ENCODE measurements at regions not wholly inside any gene's neighbourhood (a gene's known extent, or its start where the extent isn't known, plus 50 kb on each side); places are given as distances from the start of the nearest gene placed in this dataset.

- no peak overlapping the region for H3K4ac ChIP-seq (replicated peaks; ENCODE audit: insufficient read length, low read depth, low read length)
- POLR2A ChIA-PET (ENCODE audit: partially characterized antibody), result no interaction called here
- no peak overlapping the region for H2BK120ac ChIP-seq (replicated peaks; ENCODE audit: low read depth, low read length)
- no peak overlapping the region for H3K23ac ChIP-seq (ENCODE audit: insufficient read length)
- no peak overlapping the region for H2AK5ac ChIP-seq (ENCODE audit: low read depth, low read length)
- H3K23me2 ChIP-seq (ENCODE audit: low read depth, low read length), result no peaks in the 10 kb centered on the region
- no peaks in the 10 kb centered on the region for H3K79me2 ChIP-seq (ENCODE audit: control insufficient read depth in 1 of 2, insufficient read depth in 2 of 2, low read length in 2 of 2)
- H2BK12ac ChIP-seq (ENCODE audit: low read depth, low read length), result no peak overlapping the region
- 89% methylated on average over 8 of the region's 8 CpGs; no CpG with 5 or more reads in 1 of the 2 experiments for WGBS, 2 experiments (ENCODE audit: extremely low coverage in 1 of 2, insufficient coverage in 1 of 2, insufficient read length in 1 of 2, insufficient replicate concordance in 2 of 2, low coverage in 1 of 2, low lambda C conversion rate in 2 of 2, missing lambda C conversion rate in 1 of 2)
- no peak overlapping the region for H2AFZ ChIP-seq (ENCODE audit: low read length)
- H3K14ac ChIP-seq (ENCODE audit: insufficient read length), result no peak overlapping the region
- DNase-seq (ENCODE audit: low read depth in 1 of 2, low spot score in 2 of 2) (no peak), FAIRE-seq (no peak)
- no peak overlapping the region for H2BK20ac ChIP-seq (ENCODE audit: low read length)
- H3K18ac ChIP-seq (ENCODE audit: extremely low read depth, low read length), result no peak overlapping the region
- no peak overlapping the region for H4K5ac ChIP-seq (ENCODE audit: insufficient read length, low read depth, low read length)
- CTCF ChIA-PET (ENCODE audit: partially characterized antibody), result no interaction called here
- no peak overlapping the region for H3K27ac ChIP-seq (ENCODE audit: low read depth, low read length)
- H3K27me3 ChIP-seq (replicated peaks in 1 of 4; ENCODE audit: control insufficient read depth in 3 of 4, extremely low read depth in 1 of 4, insufficient read depth in 3 of 4, low read length in 3 of 4), result no peaks in the 10 kb centered on the region
- H4K8ac ChIP-seq (ENCODE audit: extremely low read depth, insufficient read depth, low read length), result no peak overlapping the region
- no peak overlapping the region for H3K9ac ChIP-seq (replicated peaks in 1 of 4; ENCODE audit: extremely low read depth in 1 of 4, low read depth in 3 of 4, low read length in 3 of 4)
- no peaks in the 10 kb centered on the region for H3K36me3 ChIP-seq (ENCODE audit: control insufficient read depth in 2 of 4, insufficient read depth in 4 of 4, low read length in 3 of 4)
- H3K4me3 ChIP-seq (ENCODE audit: extremely low read depth in 1 of 4, insufficient read depth in 2 of 4, low read depth in 3 of 4, low read length in 4 of 4), result no peak overlapping the region
- H3K9me3 ChIP-seq (ENCODE audit: insufficient read depth in 2 of 2, low read depth in 1 of 2, low read length in 1 of 2), result peaks cover 0 to 5% of the 10 kb centered on the region in 2 experiments; a peak in 1 of 4 replicates
- H4K91ac ChIP-seq (replicated peaks; ENCODE audit: insufficient read length, low read length), result no peak overlapping the region
- no peak overlapping the region for H2BK5ac ChIP-seq (ENCODE audit: low read depth, low read length)
- H3K4me2 ChIP-seq (ENCODE audit: insufficient read depth in 1 of 2, low read depth in 2 of 2, low read length in 2 of 2), result no peak overlapping the region
- H3K4me1 ChIP-seq (replicated peaks in 1 of 4; ENCODE audit: control insufficient read depth in 3 of 4, insufficient read depth in 4 of 4, low read length in 3 of 4), result no peaks in the 10 kb centered on the region
- no peak for TF ChIP-seq ZNF274 (IDR thresholded peaks at IDR 0.05; ENCODE audit: borderline replicate concordance, extremely low read depth, low read length)
- no peak for TF ChIP-seq NANOG (IDR thresholded peaks at IDR 0.05; ENCODE audit: insufficient read depth, low read depth, low read length, poor library complexity, severe bottlenecking)
- no peak for TF ChIP-seq CREB1 (IDR thresholded peaks at IDR 0.05)
- no peak for TF ChIP-seq BCL11A (IDR thresholded peaks at IDR 0.05; ENCODE audit: low read depth in 2 of 2, low read length in 2 of 2)
- TF ChIP-seq RFX5 (IDR thresholded peaks at IDR 0.05; ENCODE audit: borderline replicate concordance, low read depth, low read length), result no peak
- no peaks in the 10 kb centered on the region for H4K20me1 ChIP-seq (replicated peaks in 1 of 2; ENCODE audit: control insufficient read depth in 1 of 2, insufficient read depth in 2 of 2, low read length in 2 of 2)
- no peak overlapping the region for H2BK15ac ChIP-seq (ENCODE audit: low read length)
- H3K56ac ChIP-seq (replicated peaks; ENCODE audit: insufficient read length, low read depth, low read length), result no peak overlapping the region
- H3K79me1 ChIP-seq (ENCODE audit: low read depth, low read length), result no peaks in the 10 kb centered on the region
Measured at GRCh38 chr2:15867194-15868171, 72.9 kb upstream of the MYCN start.
